H4 (cell line): ENCODE measurements at regions not wholly inside any gene's neighbourhood (a gene's known extent, or its start where the extent isn't known, plus 50 kb on each side); places are given as distances from the start of the nearest gene placed in this dataset.
"Not testable (repeated sequence)": the region's sequence is repeated elsewhere in the genome, so short reads cannot be mapped to it uniquely, and the experiment has no call there.

ENCODE experiments used
- DNase-seq: peaks from one replicate; pipeline ENCODE4 v3.0.0-alpha.2; 2015; ENCODE audit warnings: low spot score

GRCh38 chr17:34076743-34077631, 178.1 kb upstream of the CCL2 start:
- DNase-seq: no peak

DNA sequence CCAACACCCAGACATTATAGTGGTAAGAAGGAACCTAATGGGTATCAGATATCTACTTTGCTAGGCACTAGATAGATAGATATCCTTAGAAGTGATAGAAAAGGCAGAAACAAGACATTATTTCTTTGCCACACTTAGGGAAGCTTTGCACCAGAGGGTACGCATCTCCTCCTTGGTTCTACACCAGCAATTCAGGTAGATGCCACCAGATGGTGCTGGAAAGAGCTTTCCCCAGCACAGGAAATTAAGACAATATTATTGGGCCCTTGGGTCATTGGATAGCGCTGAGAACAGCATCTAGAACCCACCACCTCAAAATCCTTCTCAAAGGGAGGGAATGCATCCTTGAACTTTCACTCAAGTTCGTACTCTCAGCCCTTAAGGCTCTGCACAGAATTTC, 173.8 kb upstream of the CCL2 start:
- no peak for DNase-seq

DNA sequence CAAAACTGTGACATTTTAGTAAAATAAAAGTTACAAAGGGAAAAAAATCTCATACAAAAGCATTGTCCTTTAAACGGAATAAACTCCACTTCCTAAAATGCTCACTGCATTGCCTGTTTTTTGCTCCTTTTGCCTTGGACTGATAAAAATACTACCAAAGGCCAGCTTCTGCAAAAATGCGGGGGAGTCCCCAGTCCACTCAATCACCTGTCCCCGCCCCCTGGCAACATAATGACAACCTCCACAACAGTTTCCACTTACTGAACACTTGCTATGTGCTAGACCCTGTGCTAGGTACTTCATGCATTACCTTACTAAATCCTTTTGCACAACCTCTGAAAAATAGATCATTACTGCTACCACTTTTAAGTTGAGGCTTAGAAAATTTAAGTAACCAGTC, 172.7 kb upstream of the CCL2 start:
- DNase-seq: no peak

- not testable (repeated sequence) for DNase-seq
Measured at GRCh38 chr17:34089042-34089441, 166.0 kb upstream of the CCL2 start.

GRCh38 chr17:34090593-34090992, 164.5 kb upstream of the CCL2 start:
- no peak for DNase-seq

- DNase-seq: no peak
Measured at GRCh38 chr17:34091975-34092374, 163.1 kb upstream of the CCL2 start.

DNA sequence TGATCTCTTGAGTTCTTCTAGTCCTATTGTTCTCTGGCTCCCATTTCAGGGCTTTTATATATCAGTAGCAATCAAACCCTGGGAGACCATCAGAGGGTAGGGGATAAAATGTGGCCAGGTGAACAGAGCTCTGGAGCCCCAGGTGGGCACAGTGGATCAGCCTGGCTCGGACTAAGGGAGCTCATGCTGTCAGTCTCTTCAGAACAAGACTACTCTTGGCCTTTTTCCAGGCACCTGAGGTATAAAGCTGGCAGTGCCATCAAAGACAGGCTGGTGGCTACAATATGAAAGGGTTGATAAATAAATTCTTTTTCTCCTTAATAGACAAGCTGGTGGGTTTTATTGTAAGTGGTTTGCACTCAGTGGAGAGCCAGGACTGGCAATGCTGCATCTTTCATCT, 160.0 kb upstream of the CCL2 start:
- no peak for DNase-seq

- DNase-seq: no peak
Measured at GRCh38 chr17:34098699-34099098, 156.4 kb upstream of the CCL2 start.

DNA sequence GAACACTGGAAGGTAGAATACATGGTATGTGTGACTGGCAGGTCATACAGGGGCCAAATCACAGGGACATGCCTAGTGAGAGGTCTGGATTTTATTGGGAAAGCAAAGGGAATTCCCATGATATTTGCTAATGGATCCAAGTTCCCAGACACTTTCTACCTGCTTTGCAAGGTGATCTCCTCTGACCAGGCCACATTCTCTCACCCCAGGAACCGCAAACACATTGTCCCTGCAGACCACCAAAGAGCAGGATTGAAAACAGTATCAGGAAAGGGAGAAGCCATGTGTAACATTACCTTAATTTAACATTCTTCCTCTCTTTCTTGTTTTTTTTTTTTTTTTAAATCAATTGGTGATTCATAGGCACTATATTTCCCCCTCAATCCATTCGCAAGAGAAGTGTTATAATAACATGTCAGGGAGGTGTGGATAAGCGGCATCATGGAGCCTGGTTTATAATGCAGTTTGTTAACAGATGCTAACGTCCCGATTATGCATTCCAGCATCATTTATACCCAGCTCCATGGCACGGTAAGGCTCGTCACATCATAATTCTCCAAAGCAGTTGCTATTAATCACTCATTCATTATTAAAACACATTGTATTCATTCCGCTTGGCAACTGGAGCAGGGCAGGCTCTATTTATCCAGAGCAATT, 155.1 kb upstream of the CCL2 start:
- no peak for DNase-seq

GRCh38 chr17:34107019-34107418, 148.1 kb upstream of the CCL2 start:
- no peak for DNase-seq

DNA sequence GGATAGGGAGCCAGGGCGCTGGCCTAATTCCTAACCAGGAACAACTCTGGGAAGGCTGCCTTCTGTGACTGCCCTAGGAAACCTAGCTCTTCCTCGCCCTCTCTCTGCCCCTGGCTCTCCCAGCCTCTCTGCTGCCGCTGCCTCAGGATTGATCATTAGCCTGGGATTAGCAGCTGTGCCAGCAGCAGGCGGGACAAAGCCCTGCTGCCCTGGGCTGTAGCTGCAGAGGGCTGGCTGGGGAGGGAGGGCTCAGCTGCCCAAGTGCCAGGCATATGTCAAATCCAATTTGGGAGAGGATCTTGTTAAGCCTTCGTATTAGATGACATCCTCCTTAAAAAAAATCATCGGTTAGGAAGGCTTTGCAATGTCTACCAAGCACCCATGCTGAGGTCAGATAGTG, 144.8 kb upstream of the CCL2 start:
- no peak for DNase-seq

DNA sequence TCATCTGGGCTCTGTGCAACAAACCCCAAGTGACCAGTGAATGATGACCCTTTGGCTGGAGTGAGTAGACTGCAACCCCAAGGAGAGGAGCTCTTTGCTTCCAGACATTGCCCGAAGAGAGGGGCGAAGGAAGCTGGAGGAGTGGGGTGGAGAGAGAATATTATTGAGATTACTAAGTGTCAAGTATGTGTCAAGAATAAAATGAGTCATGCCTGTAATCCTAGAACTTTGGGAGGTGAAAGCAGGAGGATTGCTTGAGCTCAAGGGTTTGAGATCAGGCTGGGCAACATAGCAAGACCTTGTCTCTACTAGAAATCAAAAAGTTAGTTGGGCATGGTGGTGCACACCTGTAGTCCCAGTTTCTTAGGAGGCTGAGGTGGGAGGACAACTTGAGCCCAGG, 142.0 kb upstream of the CCL2 start:
- DNase-seq: no peak

DNA sequence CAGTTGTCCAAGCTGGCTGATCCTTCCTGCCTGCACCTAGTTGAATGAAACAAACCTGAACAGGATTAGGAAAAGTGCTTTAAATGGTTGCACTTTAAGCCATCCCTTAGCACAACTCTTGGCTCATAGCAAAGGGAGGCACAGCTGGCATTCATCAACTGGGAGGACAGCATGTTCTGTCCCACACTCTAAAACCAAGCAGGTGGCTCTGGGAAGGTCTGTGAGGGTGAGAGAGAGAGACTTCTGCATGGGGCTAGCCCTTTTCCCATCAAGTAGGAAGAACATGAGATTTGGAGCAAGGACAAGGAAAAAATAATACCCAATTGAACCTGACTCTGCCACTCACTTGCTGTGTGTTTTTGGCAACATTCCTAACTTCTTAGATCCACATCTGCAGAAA, 140.9 kb upstream of the CCL2 start:
- no peak for DNase-seq

DNA sequence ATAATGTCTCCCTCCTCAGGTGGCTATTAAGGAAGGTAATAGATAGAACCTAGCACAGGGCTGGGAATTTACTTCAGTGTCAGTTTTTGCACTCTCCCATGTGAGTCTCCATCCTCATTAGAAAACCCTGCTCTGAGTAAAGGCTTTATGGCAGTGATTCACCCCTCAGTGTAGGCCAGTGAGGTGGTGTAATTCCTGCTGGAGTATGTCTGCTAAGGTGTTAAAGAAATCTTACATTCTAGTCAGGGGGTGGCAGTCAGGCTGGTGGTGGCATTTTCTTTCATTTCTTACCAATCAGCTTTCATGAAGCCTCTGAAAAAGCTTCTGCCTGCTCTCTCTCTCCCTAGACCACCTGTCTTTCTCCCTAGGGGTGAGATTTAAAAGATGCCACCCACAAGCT, 138.8 kb upstream of the CCL2 start:
- DNase-seq: no peak

DNA sequence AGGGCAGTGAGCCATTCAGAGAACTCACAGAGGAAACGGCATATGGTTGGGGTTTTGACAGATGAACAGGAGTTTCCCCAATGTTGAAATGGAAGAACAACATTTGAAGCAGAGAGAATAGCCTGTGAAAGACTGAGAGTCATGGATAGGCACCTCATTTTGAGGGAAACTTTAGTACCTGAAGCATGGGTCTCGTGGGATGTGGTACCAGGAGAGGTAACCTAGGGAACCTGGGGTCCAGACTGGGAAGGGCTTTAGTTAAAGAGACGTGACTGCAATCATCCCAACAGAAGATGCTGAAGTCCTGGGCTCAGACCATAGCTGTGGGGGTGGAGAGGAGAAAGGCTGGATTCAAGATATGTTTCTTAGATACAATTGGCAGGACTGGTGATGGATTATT, 137.8 kb upstream of the CCL2 start:
- DNase-seq: no peak

GRCh38 chr17:34117811-34118210, 137.3 kb upstream of the CCL2 start:
- DNase-seq: no peak

- DNase-seq: no peak
Measured at GRCh38 chr17:34118564-34118963, 136.5 kb upstream of the CCL2 start.

DNA sequence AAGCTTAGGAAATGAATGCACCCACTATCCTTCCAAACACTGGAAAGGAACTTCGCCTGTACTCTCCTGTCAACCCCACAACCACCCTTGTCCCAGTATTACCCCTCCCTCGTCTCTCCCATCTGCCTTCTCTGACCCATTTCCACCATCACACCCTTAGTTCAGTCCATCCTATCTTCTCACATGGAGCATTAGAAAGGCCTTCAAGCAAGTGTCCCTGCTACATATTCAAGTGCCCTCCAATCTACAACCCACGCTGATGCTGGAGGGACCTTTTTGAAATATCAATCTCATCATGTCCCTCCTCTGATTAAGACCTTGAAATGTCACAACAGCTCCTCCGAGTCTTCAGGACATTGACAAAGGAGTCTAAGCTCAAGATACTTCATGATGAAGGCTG, 133.8 kb upstream of the CCL2 start:
- DNase-seq: no peak

DNA sequence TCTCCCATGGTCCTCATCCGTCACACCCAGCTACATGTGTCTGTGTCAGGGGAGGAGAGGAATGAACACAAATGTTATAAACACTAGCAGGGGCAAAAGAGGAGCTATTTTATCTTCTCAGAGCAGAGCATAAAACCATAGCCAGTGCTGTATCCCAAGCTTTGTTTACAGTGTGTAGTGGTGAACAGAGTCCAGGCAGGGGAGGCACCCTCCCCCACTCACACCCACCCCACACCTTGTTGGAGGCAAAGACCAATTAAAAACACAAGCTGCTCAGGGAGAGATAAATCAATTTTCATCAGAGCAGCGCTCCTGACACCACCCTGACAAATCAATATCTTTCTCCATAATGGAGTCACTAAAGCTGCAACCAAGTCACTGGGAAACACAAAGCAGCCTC, 132.6 kb upstream of the CCL2 start:
- DNase-seq: no peak

GRCh38 chr17:34125010-34125409, 130.1 kb upstream of the CCL2 start:
- no peak for DNase-seq

DNA sequence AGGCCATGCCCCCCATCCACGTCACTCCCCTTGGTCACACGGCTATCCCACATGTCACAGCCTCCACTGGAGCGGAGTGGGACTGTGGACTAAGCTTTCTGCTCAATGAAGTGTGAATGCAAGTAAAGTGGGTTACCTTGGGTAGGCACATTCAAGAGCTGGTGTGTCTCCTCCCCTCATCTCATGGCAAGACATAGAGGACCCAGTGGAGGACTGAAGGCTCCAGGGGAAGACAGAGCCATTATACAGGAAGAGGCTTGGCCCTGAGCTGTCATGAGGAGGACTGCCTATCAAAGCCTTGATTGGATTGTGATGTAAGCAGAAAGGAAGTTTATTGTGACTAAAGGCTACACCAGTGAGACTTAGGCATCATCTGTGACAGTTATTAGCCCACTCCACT, 129.2 kb upstream of the CCL2 start:
- no peak for DNase-seq

- DNase-seq: no peak
Measured at GRCh38 chr17:34126496-34126895, 128.6 kb upstream of the CCL2 start.

DNA sequence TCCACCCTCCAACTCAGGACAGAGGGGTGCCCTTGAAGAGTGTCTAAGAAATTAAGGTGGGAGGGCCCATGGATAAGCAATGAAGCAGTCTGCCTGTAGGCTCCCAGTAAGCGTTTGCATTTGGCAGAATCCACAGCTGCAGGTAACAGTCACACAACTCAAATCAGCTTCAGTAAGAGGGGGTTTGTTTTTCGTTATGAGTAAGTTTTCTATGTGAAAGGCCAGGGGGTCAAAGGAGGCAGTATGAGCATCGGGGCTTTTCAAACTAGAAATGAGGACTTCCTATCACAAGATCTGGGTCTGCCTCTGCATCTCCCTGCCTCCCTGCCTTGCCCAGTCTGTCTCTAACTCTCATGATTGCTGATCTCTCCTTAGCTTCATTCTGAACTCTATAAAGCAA, 128.1 kb upstream of the CCL2 start:
- DNase-seq: no peak

DNA sequence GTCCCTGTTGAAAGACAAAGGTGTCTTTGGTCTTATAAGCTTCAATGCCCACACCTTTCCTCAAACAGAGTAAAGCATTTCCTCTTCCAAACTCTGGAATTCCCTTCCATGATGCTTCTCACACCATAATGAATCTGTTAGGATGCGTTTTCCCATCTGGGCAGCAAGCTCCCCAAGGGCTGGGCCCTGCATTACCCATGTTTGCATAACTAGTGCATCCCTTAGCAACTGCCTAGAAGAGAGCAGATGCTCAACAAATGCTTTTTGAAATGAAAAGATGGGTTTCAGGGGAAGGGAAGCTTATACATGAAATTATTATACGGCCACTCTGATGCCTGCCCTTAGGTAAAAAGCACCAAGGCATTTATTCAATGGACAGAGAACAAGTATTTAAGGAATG, 124.5 kb upstream of the CCL2 start:
- no peak for DNase-seq
